Breast epithelium (tissue), 3 donors: ENCODE measurements at regions not wholly inside any gene's neighbourhood (a gene's known extent, or its start where the extent isn't known, plus 50 kb on each side); places are given as distances from the start of the nearest gene placed in this dataset.

Source experiments
- POLR2AphosphoS5 ChIP-seq, 3 donors: sonication (generic); formaldehyde crosslinking; IDR thresholded peaks; one replicate each; pipeline ENCODE4 v1.6.1; 2017; ENCODE audit warnings: antibody characterized with exemption in 3 of 3
- TF ChIP-seq, protein P1 (sequence below), 3 donors: fragments of 450-650 bp; IDR thresholded peaks; one replicate each; pipeline ENCODE4 v1.5.1; 2016 to 2017; ENCODE audit warnings: antibody characterized with exemption in 3 of 3, mild to moderate bottlenecking in 3 of 3, moderate library complexity in 3 of 3

DNA sequence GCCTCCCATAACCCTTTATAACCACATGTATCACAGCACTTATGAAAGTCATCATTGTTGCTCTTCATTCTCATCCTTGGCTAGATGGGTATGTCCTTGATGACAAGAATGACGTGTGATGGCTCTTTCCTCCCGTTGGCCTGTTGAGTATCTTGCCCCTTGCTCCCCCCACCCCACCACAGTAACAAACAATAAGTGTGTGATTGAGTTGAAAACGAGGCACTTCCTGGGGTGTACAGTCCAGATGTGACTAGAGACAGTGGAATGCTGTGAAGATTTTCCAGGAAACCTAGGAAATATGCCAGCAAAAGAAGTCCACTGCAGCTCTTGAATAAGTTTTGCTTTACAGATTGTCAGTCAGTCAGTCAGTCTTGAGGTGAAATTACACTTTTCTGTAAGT lies 262.5 kb downstream of the ELAVL2 start:
- TF ChIP-seq, protein P1, sequence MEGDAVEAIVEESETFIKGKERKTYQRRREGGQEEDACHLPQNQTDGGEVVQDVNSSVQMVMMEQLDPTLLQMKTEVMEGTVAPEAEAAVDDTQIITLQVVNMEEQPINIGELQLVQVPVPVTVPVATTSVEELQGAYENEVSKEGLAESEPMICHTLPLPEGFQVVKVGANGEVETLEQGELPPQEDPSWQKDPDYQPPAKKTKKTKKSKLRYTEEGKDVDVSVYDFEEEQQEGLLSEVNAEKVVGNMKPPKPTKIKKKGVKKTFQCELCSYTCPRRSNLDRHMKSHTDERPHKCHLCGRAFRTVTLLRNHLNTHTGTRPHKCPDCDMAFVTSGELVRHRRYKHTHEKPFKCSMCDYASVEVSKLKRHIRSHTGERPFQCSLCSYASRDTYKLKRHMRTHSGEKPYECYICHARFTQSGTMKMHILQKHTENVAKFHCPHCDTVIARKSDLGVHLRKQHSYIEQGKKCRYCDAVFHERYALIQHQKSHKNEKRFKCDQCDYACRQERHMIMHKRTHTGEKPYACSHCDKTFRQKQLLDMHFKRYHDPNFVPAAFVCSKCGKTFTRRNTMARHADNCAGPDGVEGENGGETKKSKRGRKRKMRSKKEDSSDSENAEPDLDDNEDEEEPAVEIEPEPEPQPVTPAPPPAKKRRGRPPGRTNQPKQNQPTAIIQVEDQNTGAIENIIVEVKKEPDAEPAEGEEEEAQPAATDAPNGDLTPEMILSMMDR (IDR thresholded peaks at IDR 0.05) = no peak
- no peak for TF ChIP-seq POLR2AphosphoS5 (IDR thresholded peaks at IDR 0.05)
